Mesothelial cell of epicardium (in vitro differentiated cells): ENCODE measurements at regions not wholly inside any gene's neighbourhood (a gene's known extent, or its start where the extent isn't known, plus 50 kb on each side); places are given as distances from the start of the nearest gene placed in this dataset.

Experiments
- DNase-seq, 2 experiments: peaks; one replicate each; pipeline ENCODE4 v3.0.0; 2021; ENCODE audit warnings: low spot score in 2 of 2; ENCODE audit not compliant: unreplicated experiment in 2 of 2
- H3K27ac Mint-ChIP-seq: 2 replicates; pipeline ENCODE4 v1.8.0; 2021; ENCODE audit warnings: mixed read lengths
- H3K27me3 Mint-ChIP-seq: 2 replicates; pipeline ENCODE4 v1.8.0; 2021; ENCODE audit warnings: low read depth, mixed read lengths
- H3K36me3 Mint-ChIP-seq: 2 replicates; pipeline ENCODE4 v1.8.0; 2021; ENCODE audit warnings: mixed read lengths
- H3K4me1 Mint-ChIP-seq: 2 replicates; pipeline ENCODE4 v1.8.0; 2021; ENCODE audit warnings: mixed read lengths
- H3K4me3 Mint-ChIP-seq: 2 replicates; pipeline ENCODE4 v1.8.0; 2021; ENCODE audit warnings: mild to moderate bottlenecking, moderate library complexity, mixed read lengths
- H3K9me3 Mint-ChIP-seq: 2 replicates; pipeline ENCODE4 v1.8.0; 2021; ENCODE audit warnings: mixed read lengths
- TF ChIP-seq, protein P1 (sequence below): fragments of 200-600 bp; sonication (generic); IDR thresholded peaks from one replicate; pipeline ENCODE4 v1.5.0; 2021; ENCODE audit warnings: antibody characterized with exemption; ENCODE audit not compliant: unreplicated experiment

DNA sequence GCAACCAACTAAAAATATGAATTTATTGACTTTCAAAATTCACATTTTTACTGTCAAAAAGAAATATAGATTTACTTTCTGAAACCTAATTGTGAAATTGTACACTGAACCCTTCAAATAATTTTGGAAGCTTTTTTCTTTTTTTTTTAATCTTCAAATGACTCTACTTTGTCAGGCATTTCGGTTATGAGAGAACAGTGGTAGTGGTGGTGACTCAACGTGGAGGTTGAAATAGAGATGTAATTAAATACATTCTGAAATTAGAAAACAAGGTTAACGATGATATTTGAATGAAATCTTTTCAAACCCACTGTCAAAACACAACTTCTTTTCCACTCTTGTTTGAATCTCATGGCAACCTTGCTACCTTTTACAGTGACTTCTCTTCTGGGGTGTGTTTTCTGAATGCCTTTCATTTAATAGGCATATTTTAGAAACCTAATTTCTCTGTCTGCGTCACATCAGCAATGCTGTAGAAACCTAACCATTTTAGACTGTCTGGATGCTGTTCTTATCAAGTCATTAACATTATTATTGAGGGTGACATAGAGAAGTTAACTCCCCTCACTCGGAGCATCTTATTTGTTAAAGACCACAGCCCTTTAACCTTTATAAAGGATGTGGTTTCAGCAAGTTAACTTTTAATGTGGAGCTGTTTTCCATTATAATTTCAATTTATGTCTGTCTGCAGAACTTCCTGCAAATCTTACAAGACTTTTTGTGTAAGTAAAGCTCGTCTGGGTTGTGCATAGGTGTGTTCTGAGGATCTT, 136.8 kb downstream of the PCDH7 start:
- Mint-ChIP-seq H3K9me3 (no peaks in the 10 kb centered on the region), H3K4me3 (no peak overlapping the region), H3K27ac (peak overlapping the region; percentile 41), H3K4me1 (peaks cover 54% of the 10 kb centered on the region), H3K36me3 (no peaks in the 10 kb centered on the region), H3K27me3 (no peaks in the 10 kb centered on the region)
- DNase-seq, result no peak
- TF ChIP-seq, protein P1, sequence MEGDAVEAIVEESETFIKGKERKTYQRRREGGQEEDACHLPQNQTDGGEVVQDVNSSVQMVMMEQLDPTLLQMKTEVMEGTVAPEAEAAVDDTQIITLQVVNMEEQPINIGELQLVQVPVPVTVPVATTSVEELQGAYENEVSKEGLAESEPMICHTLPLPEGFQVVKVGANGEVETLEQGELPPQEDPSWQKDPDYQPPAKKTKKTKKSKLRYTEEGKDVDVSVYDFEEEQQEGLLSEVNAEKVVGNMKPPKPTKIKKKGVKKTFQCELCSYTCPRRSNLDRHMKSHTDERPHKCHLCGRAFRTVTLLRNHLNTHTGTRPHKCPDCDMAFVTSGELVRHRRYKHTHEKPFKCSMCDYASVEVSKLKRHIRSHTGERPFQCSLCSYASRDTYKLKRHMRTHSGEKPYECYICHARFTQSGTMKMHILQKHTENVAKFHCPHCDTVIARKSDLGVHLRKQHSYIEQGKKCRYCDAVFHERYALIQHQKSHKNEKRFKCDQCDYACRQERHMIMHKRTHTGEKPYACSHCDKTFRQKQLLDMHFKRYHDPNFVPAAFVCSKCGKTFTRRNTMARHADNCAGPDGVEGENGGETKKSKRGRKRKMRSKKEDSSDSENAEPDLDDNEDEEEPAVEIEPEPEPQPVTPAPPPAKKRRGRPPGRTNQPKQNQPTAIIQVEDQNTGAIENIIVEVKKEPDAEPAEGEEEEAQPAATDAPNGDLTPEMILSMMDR, result no peak

DNA sequence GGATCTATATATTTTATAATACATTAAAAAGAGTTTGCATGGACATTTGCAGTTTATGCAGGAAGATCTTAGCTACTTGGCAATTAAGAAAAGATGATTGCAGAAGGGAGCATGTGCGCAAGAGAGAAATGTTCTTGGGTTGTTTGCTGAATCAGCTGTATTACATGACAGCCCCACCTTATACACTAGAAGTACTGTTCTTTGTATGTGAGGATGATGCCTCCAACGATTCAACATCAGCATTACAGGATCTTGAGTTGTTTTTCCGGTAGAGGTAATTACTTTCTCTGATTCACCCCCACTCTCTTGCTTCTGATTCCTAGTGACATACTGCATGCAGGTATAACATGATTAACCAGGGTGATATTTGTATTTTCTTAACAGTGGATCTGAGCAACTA, 140.8 kb downstream of the PCDH7 start:
- Mint-ChIP-seq H3K4me3 (no peak overlapping the region), H3K27ac (no peak overlapping the region), H3K9me3 (no peaks in the 10 kb centered on the region), H3K4me1 (peaks cover 40% of the 10 kb centered on the region), H3K36me3 (no peaks in the 10 kb centered on the region), H3K27me3 (no peaks in the 10 kb centered on the region)
- no peak for DNase-seq
- TF ChIP-seq, protein P1, result no peak

DNA sequence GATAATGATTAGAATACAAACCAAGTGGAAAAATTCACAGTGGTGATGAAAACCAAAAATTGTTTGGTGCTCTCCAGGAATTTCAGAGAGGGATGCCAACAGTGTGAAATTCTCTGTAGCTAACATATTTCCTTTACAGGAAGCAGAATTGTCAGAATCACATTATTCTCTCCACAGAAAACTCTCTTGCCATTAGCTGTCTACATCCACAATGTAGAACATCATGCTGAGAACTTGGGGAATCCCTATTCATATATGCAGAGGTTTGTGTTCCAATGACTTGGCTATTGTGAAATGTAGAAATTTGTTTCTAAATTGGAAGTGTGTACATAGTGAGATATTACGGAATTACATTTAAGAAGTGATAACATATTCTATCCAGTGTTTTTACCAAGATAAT, 142.0 kb downstream of the PCDH7 start:
- Mint-ChIP-seq H3K27me3 (no peaks in the 10 kb centered on the region), H3K4me1 (peaks cover 45% of the 10 kb centered on the region), H3K9me3 (no peaks in the 10 kb centered on the region), H3K36me3 (no peaks in the 10 kb centered on the region), H3K4me3 (no peak overlapping the region), H3K27ac (no peak overlapping the region)
- DNase-seq, result no peak
- TF ChIP-seq, protein P1, result no peak

DNA sequence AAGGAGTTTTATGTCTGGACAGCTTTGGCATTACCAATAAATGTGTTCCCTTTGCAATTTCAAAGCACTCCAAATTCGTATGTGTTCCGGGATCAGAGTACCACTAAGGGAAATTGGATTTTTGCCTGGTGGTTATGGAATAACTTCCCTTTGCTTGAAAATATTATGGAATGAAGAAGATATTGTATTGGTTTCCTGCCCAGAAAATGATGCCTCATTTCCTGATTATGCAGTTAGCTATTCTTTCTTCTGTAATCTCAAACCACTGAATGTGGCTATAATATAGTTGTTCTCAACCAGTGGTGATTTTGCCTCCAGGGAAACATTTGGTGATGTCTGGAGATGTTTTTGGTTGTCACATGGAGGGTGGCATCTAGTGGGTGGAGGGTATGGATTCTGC, 142.9 kb downstream of the PCDH7 start:
- no peak overlapping the region for H3K4me3 Mint-ChIP-seq
- no peaks in the 10 kb centered on the region for H3K9me3 Mint-ChIP-seq
- no peaks in the 10 kb centered on the region for H3K27me3 Mint-ChIP-seq
- no peaks in the 10 kb centered on the region for H3K36me3 Mint-ChIP-seq
- H3K4me1 Mint-ChIP-seq, result peaks cover 41% of the 10 kb centered on the region
- peak overlapping the region; percentile 59 for H3K27ac Mint-ChIP-seq
- TF ChIP-seq, protein P1, result no peak
- no peak for DNase-seq

DNA sequence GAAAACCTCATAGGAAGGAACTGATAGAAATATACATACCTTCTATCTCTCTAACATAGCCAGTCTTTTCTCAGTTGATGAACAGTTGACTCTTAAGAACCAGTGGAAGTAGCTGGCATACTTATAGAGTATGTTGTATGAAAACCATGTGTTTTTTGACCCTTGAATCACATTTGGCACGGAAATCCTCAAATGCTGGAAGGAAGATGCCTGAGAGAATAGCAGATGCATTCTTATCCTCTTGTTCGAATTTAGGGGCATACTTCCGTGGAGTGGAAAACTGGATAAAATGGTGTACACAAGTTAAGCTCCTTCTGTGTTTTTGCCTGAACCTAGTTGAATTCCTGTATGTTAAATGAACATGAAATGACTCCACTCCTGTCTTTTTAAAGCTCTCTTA, 145.5 kb downstream of the PCDH7 start:
- peaks cover 29% of the 10 kb centered on the region for H3K4me1 Mint-ChIP-seq
- no peak for DNase-seq
- TF ChIP-seq, protein P1, result no peak
- peak overlapping the region; percentile 75 for H3K27ac Mint-ChIP-seq
- peaks cover 4% of the 10 kb centered on the region for H3K9me3 Mint-ChIP-seq
- no peak overlapping the region for H3K4me3 Mint-ChIP-seq
- peaks cover 4% of the 10 kb centered on the region for H3K36me3 Mint-ChIP-seq
- no peaks in the 10 kb centered on the region for H3K27me3 Mint-ChIP-seq
